ENCODE measurements at regions not wholly inside any gene's neighbourhood (a gene's known extent, or its start where the extent isn't known, plus 50 kb on each side); places are given as distances from the start of the nearest gene placed in this dataset.

DNA sequence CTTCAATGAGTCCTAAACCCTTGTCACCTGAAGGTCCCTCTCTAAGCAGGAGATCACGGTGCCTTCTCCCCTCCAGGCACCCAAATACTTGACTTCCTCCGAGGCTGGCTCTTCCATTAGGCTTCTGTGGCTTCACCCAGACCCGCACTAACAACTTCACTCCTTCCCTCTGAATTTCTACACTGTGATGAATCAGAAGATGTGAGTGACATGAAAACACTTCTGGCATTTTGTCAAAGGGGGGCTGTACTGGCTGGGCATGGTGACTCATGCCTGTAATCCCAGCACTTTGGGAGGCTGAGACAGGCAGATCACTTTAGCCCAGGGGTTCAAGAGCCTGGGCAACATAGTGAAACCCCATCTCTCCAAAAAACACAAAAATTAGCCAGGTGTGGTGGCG, 72.6 kb upstream of the CNEP1R1 start:
- no peak for TF ChIP-seq POLR2AphosphoS5 (IDR thresholded peaks at IDR 0.05; ENCODE audit: low read depth)
- TF ChIP-seq CTCF (IDR thresholded peaks at IDR 0.05; ENCODE audit: insufficient read depth, low read length) = no peak
- TF ChIP-seq, protein P1, sequence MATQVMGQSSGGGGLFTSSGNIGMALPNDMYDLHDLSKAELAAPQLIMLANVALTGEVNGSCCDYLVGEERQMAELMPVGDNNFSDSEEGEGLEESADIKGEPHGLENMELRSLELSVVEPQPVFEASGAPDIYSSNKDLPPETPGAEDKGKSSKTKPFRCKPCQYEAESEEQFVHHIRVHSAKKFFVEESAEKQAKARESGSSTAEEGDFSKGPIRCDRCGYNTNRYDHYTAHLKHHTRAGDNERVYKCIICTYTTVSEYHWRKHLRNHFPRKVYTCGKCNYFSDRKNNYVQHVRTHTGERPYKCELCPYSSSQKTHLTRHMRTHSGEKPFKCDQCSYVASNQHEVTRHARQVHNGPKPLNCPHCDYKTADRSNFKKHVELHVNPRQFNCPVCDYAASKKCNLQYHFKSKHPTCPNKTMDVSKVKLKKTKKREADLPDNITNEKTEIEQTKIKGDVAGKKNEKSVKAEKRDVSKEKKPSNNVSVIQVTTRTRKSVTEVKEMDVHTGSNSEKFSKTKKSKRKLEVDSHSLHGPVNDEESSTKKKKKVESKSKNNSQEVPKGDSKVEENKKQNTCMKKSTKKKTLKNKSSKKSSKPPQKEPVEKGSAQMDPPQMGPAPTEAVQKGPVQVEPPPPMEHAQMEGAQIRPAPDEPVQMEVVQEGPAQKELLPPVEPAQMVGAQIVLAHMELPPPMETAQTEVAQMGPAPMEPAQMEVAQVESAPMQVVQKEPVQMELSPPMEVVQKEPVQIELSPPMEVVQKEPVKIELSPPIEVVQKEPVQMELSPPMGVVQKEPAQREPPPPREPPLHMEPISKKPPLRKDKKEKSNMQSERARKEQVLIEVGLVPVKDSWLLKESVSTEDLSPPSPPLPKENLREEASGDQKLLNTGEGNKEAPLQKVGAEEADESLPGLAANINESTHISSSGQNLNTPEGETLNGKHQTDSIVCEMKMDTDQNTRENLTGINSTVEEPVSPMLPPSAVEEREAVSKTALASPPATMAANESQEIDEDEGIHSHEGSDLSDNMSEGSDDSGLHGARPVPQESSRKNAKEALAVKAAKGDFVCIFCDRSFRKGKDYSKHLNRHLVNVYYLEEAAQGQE (IDR thresholded peaks at IDR 0.05; ENCODE audit: insufficient replicate concordance, low read depth) = no peak
- TF ChIP-seq GABPA (IDR thresholded peaks at IDR 0.05; ENCODE audit: low read depth) = no peak
